ENCODE measurements at regions not wholly inside any gene's neighbourhood (a gene's known extent, or its start where the extent isn't known, plus 50 kb on each side); places are given as distances from the start of the nearest gene placed in this dataset.

DNA sequence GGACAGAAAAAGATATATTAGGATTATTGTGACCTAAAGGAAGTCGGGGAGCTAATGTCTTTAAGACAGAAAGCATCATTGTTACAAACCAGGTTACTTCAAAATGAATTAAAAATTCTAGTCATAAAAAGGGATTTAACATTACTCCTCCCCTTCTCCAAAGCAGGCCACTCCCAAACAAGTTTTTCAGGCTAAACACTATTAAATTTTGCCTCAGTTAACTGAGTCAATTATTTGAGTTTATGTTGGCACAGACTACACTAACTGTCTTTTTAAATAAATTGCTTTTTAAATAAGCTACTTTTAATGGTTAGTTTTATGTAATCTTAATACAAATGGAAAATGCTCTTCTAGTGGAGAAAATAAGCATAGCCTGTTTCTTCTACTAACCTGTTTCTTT is 395.0 kb upstream of the DUSP10 start:
- no peak for TF ChIP-seq EGR1 (IDR thresholded peaks at IDR 0.05; ENCODE audit: low read depth)
- TF ChIP-seq, protein P1, sequence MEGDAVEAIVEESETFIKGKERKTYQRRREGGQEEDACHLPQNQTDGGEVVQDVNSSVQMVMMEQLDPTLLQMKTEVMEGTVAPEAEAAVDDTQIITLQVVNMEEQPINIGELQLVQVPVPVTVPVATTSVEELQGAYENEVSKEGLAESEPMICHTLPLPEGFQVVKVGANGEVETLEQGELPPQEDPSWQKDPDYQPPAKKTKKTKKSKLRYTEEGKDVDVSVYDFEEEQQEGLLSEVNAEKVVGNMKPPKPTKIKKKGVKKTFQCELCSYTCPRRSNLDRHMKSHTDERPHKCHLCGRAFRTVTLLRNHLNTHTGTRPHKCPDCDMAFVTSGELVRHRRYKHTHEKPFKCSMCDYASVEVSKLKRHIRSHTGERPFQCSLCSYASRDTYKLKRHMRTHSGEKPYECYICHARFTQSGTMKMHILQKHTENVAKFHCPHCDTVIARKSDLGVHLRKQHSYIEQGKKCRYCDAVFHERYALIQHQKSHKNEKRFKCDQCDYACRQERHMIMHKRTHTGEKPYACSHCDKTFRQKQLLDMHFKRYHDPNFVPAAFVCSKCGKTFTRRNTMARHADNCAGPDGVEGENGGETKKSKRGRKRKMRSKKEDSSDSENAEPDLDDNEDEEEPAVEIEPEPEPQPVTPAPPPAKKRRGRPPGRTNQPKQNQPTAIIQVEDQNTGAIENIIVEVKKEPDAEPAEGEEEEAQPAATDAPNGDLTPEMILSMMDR (IDR thresholded peaks at IDR 0.05 in 2 of 3, conservative IDR thresholded peaks at IDR 0.05 in 1 of 3; ENCODE audit: borderline replicate concordance in 1 of 3, insufficient read depth in 1 of 3, low read depth in 2 of 3, low read length in 2 of 3), result no peak
- TF ChIP-seq POLR2A (IDR thresholded peaks at IDR 0.05; ENCODE audit: borderline replicate concordance, extremely low read depth, insufficient read depth, insufficient read length), result no peak
- no peak for TF ChIP-seq EZH2 (IDR thresholded peaks at IDR 0.05)
- no peak for TF ChIP-seq JUND (IDR thresholded peaks at IDR 0.05)
- no peak for TF ChIP-seq MAX (IDR thresholded peaks at IDR 0.05)

Measured in HCT116 (cell line).